HepG2 (cell line): ENCODE measurements at regions not wholly inside any gene's neighbourhood (a gene's known extent, or its start where the extent isn't known, plus 50 kb on each side); places are given as distances from the start of the nearest gene placed in this dataset.

ENCODE experiments used
- ATAC-seq: fragments of 200-7000 bp; cut with Tn5 transposase; 3 replicates; pipeline ENCODE4 v1.9.1; 2020; ENCODE audit warnings: mild to moderate bottlenecking, moderate library complexity
- BruUV-seq: library from RNA; stranded (reverse); fragments of 400-500 nt; replicated peaks from 2 replicates; lab custom pipeline; 2021; lab: Mats Ljungman, UMichigan
- CTCF ChIA-PET: fragments of 300-600 bp; formaldehyde crosslinking; extraction: SDS; loops from one replicate; lab custom pipeline; 2021; ENCODE audit warnings: low total read pairs, inconsistent platforms, low intra/inter-chr PET ratio; lab: Yijun Ruan, JAX
- POLR2A ChIA-PET: fragments of 350-600 bp; sonication (Branson Sonifier 250); formaldehyde crosslinking; loops from one replicate; lab custom pipeline; 2020; ENCODE audit warnings: antibody characterized with exemption, inconsistent platforms; lab: Yijun Ruan, JAX
- DNase-seq: peaks from one replicate; pipeline ENCODE4 v3.0.0-alpha.2; 2015; ENCODE audit warnings: low spot score
- FAIRE-seq: peaks from 3 replicates; lab custom pipeline; 2011; peaks lifted over from hg19 to GRCh38; lab: Jason Lieb, UNC
- H2AFZ ChIP-seq: one replicate; pipeline ENCODE4 v1.6.1; 2011; ENCODE audit warnings: low read length, inconsistent platforms
- H3K27ac ChIP-seq: fragments of 300-600 bp; 3 replicates; pipeline ENCODE4 v1.8.0; 2011; ENCODE audit warnings: mixed run types, mild to moderate bottlenecking, mixed read lengths, low read length, inconsistent platforms; ENCODE audit not compliant: insufficient read depth; ENCODE audit errors: extremely low read length
- H3K27me3 ChIP-seq, 2 experiments: fragments of 200-600 bp in 1 of 2; 2 replicates in 1 of 2; 3 replicates in 1 of 2; pipeline versions ENCODE4 v1.6.0 to v1.8.0; 2011; ENCODE audit warnings: low read length in 2 of 2, mild to moderate bottlenecking in 2 of 2, moderate library complexity in 2 of 2, inconsistent platforms in 1 of 2; ENCODE audit not compliant: insufficient read depth in 2 of 2, control insufficient read depth in 1 of 2
- H3K36me3 ChIP-seq, 2 experiments: fragments of 200-600 bp in 1 of 2; replicated peaks in 1 of 2; 2 replicates in 1 of 2; 3 replicates in 1 of 2; pipeline versions ENCODE4 v1.5.1 to v1.8.0; 2011; ENCODE audit warnings: low read length in 2 of 2, inconsistent platforms in 1 of 2; ENCODE audit not compliant: insufficient read depth in 2 of 2, control insufficient read depth in 1 of 2
- H3K4me1 ChIP-seq: 2 replicates; pipeline ENCODE4 v1.5.1; 2012; ENCODE audit warnings: low read length, inconsistent platforms; ENCODE audit not compliant: insufficient read depth
- H3K4me2 ChIP-seq: 2 replicates; pipeline ENCODE4 v1.6.0; 2011; ENCODE audit warnings: low read depth, low read length, inconsistent platforms
- H3K4me3 ChIP-seq, 3 experiments: fragments of 200-600 bp in 1 of 3; sonication (generic), shearing (Covaris generic) in 1 of 3; replicated peaks in 1 of 3; 2 replicates each; pipeline ENCODE4 v1.5.1; 2011 to 2016; ENCODE audit warnings: low read length in 3 of 3, inconsistent platforms in 2 of 3, low read depth in 2 of 3, mild to moderate bottlenecking in 2 of 3, control low read depth in 1 of 3, mixed read lengths in 1 of 3; ENCODE audit not compliant: insufficient read depth in 1 of 3
- H3K79me2 ChIP-seq: one replicate; pipeline ENCODE4 v1.6.1; 2011; ENCODE audit warnings: low read length, inconsistent platforms; ENCODE audit not compliant: insufficient read depth
- H3K9ac ChIP-seq: 2 replicates; pipeline ENCODE4 v1.6.0; 2011; ENCODE audit warnings: mild to moderate bottlenecking, low read depth, low read length, inconsistent platforms; ENCODE audit not compliant: insufficient read depth
- H3K9me3 ChIP-seq: 2 replicates; pipeline ENCODE4 v1.5.1; 2012; ENCODE audit warnings: mild to moderate bottlenecking, low read length
- H4K20me1 ChIP-seq: 2 replicates; pipeline ENCODE4 v1.6.0; 2011; ENCODE audit warnings: inconsistent platforms, mild to moderate bottlenecking, low read length, moderate library complexity; ENCODE audit not compliant: insufficient read depth
- BATF2 ChIP-seq: sonication (generic); formaldehyde crosslinking; IDR thresholded peaks from 2 replicates; pipeline ENCODE4 v1.8.0; 2022; ENCODE audit warnings: mild to moderate bottlenecking, missing genetic modification reagents, moderate library complexity
- GABPB1 ChIP-seq: IDR thresholded peaks from 2 replicates; pipeline ENCODE4 v1.6.1; 2016; ENCODE audit warnings: mild to moderate bottlenecking, missing genetic modification reagents, moderate library complexity, missing compliant biosample characterization
- NFAT5 ChIP-seq: sonication (generic); formaldehyde crosslinking; IDR thresholded peaks from 2 replicates; pipeline ENCODE4 v1.4.0; 2020; ENCODE audit warnings: missing genetic modification reagents
- PLSCR1 ChIP-seq: sonication (generic); formaldehyde crosslinking; IDR thresholded peaks from 2 replicates; pipeline ENCODE4 v1.5.0; 2020; ENCODE audit warnings: missing genetic modification reagents, mild to moderate bottlenecking, borderline replicate concordance
- SATB2 ChIP-seq: sonication (generic); formaldehyde crosslinking; IDR thresholded peaks from 2 replicates; pipeline ENCODE4 v1.5.0; 2020; ENCODE audit warnings: missing genetic modification reagents
- XRCC5 ChIP-seq: fragments of 200-400 bp; formaldehyde crosslinking; optimal IDR thresholded peaks from 2 replicates; pipeline ENCODE3; 2017; ENCODE audit warnings: mild to moderate bottlenecking, low read length
- ZFY ChIP-seq: sonication (generic); formaldehyde crosslinking; IDR thresholded peaks from 2 replicates; pipeline ENCODE4 v1.4.0; 2020; ENCODE audit warnings: missing genetic modification reagents
- ZMAT3 ChIP-seq: sonication (generic); formaldehyde crosslinking; conservative IDR thresholded peaks from 2 replicates; pipeline ENCODE4 v1.7.0; 2021; ENCODE audit warnings: missing genetic modification reagents
- ZNF101 ChIP-seq: sonication (generic); formaldehyde crosslinking; IDR thresholded peaks from 2 replicates; pipeline ENCODE4 v1.4.0; 2020; ENCODE audit warnings: mild to moderate bottlenecking, low read depth, missing genetic modification reagents, borderline replicate concordance
- ZNF557 ChIP-seq: sonication (generic); formaldehyde crosslinking; IDR thresholded peaks from 2 replicates; pipeline ENCODE4 v1.4.0; 2020; ENCODE audit warnings: missing genetic modification reagents
- ZNF576 ChIP-seq: sonication (generic); formaldehyde crosslinking; IDR thresholded peaks from 2 replicates; pipeline ENCODE4 v1.4.0; 2020; ENCODE audit warnings: mild to moderate bottlenecking, missing genetic modification reagents
- ZNF746 ChIP-seq: sonication (generic); formaldehyde crosslinking; IDR thresholded peaks from 2 replicates; pipeline ENCODE4 v1.8.0; 2022; ENCODE audit warnings: mild to moderate bottlenecking, missing genetic modification reagents
- ZNF781 ChIP-seq: sonication (generic); formaldehyde crosslinking; IDR thresholded peaks from 2 replicates; pipeline ENCODE4 v1.5.1; 2020; ENCODE audit warnings: borderline replicate concordance, mild to moderate bottlenecking, missing genetic modification reagents; ENCODE audit errors: not compliant biosample characterization
- WGBS: methylation state at CpG from one replicate; pipeline ENCODE4 v1.1.6; 2017; ENCODE audit warnings: low lambda C conversion rate; 5-methylcytosine and 5-hydroxymethylcytosine counted together
- in situ Hi-C: cut with HindIII; loops from 2 replicates; pipeline ENCODE4 v1.10.0; 2017; ENCODE audit warnings: low pct_unique_long_range_greater_than_20kb; ENCODE audit not compliant: extremely low pct_ligation_motif_present
- intact Hi-C: fragments of 100-400 bp; cut with micrococcal nuclease; formaldehyde crosslinking; loops from one replicate; pipeline ENCODE4 v1.10.0; 2022; ENCODE audit not compliant: unreplicated experiment

- WGBS = 27% methylated on average over 2 of the region's 2 CpGs
- Histone ChIP-seq H3K9me3 (no peaks in the 10 kb centered on the region), H3K79me2 (no peaks in the 10 kb centered on the region), H3K9ac (no peak overlapping the region), H4K20me1 (no peaks in the 10 kb centered on the region), H2AFZ (no peak overlapping the region), H3K4me1 (no peaks in the 10 kb centered on the region), H3K27ac (no peak overlapping the region), H3K27me3 (no peaks in the 10 kb centered on the region), H3K36me3 (no peaks in the 10 kb centered on the region), H3K4me2 (no peak overlapping the region), H3K4me3 (no peak overlapping the region)
- in situ Hi-C loops = no loop called here
- ATAC-seq = no peak
- intact Hi-C loops = no loop called here
- no peak for FAIRE-seq
- TF ChIP-seq GABPB1 (CRISPR knock-in tag) = no peak
- no peak for TF ChIP-seq BATF2
- TF ChIP-seq ZNF101 = no peak
- TF ChIP-seq ZNF557 (CRISPR knock-in tag) = no peak
- TF ChIP-seq ZMAT3 (CRISPR knock-in tag) = no peak
- TF ChIP-seq ZNF746 (CRISPR knock-in tag) = no peak
- ChIA-PET CTCF (no interaction called here), POLR2A (no interaction called here)
- DNase-seq = no peak
- no TSS peak for BruUV-seq
These were observed 1125.8 kb upstream of the CNTN5 start for GRCh38 chr11:97894978-97895377.

GRCh38 chr11:97895572-97895971 lies 1125.2 kb upstream of the CNTN5 start:
- no peak overlapping the region for H3K27ac ChIP-seq
- no peak for ATAC-seq
- no peak overlapping the region for H3K4me2 ChIP-seq
- BruUV-seq = no TSS peak
- H3K9ac ChIP-seq = no peak overlapping the region
- FAIRE-seq = no peak
- intact Hi-C loops = no loop called here
- no peaks in the 10 kb centered on the region for H3K4me1 ChIP-seq
- in situ Hi-C loops = no loop called here
- H4K20me1 ChIP-seq = no peaks in the 10 kb centered on the region
- H3K4me3 ChIP-seq = no peak overlapping the region
- no peaks in the 10 kb centered on the region for H3K36me3 ChIP-seq
- 18% methylated on average over 3 of the region's 3 CpGs for WGBS
- no peaks in the 10 kb centered on the region for H3K27me3 ChIP-seq
- no peak for DNase-seq
- POLR2A ChIA-PET = no interaction called here
- H3K79me2 ChIP-seq = no peaks in the 10 kb centered on the region
- no peaks in the 10 kb centered on the region for H3K9me3 ChIP-seq
- no peak overlapping the region for H2AFZ ChIP-seq
- CTCF ChIA-PET = no interaction called here
- no peak for TF ChIP-seq SATB2 (CRISPR knock-in tag)
- TF ChIP-seq ZFY (CRISPR knock-in tag) = no peak
- TF ChIP-seq NFAT5 (CRISPR knock-in tag) = no peak
- no peak for TF ChIP-seq ZNF781 (CRISPR knock-in tag)
- no peak for TF ChIP-seq XRCC5
- no peak for TF ChIP-seq PLSCR1
- TF ChIP-seq ZNF576 (CRISPR knock-in tag) = no peak
